HepG2 (cell line): ENCODE measurements at regions not wholly inside any gene's neighbourhood (a gene's known extent, or its start where the extent isn't known, plus 50 kb on each side); places are given as distances from the start of the nearest gene placed in this dataset.

Experiments used
- ATAC-seq: fragments of 200-7000 bp; cut with Tn5 transposase; 3 replicates; pipeline ENCODE4 v1.9.1; 2020; ENCODE audit warnings: mild to moderate bottlenecking, moderate library complexity
- BruUV-seq: library from RNA; stranded (reverse); fragments of 400-500 nt; replicated peaks from 2 replicates; lab custom pipeline; 2021; lab: Mats Ljungman, UMichigan
- CTCF ChIA-PET: fragments of 300-600 bp; formaldehyde crosslinking; extraction: SDS; loops from one replicate; lab custom pipeline; 2021; ENCODE audit warnings: low total read pairs, inconsistent platforms, low intra/inter-chr PET ratio; lab: Yijun Ruan, JAX
- POLR2A ChIA-PET: fragments of 350-600 bp; sonication (Branson Sonifier 250); formaldehyde crosslinking; loops from one replicate; lab custom pipeline; 2020; ENCODE audit warnings: antibody characterized with exemption, inconsistent platforms; lab: Yijun Ruan, JAX
- DNase-seq: peaks from one replicate; pipeline ENCODE4 v3.0.0-alpha.2; 2015; ENCODE audit warnings: low spot score
- FAIRE-seq: peaks from 3 replicates; lab custom pipeline; 2011; peaks lifted over from hg19 to GRCh38; lab: Jason Lieb, UNC
- H2AFZ ChIP-seq: one replicate; pipeline ENCODE4 v1.6.1; 2011; ENCODE audit warnings: low read length, inconsistent platforms
- H3K27ac ChIP-seq: fragments of 300-600 bp; 3 replicates; pipeline ENCODE4 v1.8.0; 2011; ENCODE audit warnings: mixed run types, mild to moderate bottlenecking, mixed read lengths, low read length, inconsistent platforms; ENCODE audit not compliant: insufficient read depth; ENCODE audit errors: extremely low read length
- H3K27me3 ChIP-seq, 2 experiments: fragments of 200-600 bp in 1 of 2; 2 replicates in 1 of 2; 3 replicates in 1 of 2; pipeline versions ENCODE4 v1.6.0 to v1.8.0; 2011; ENCODE audit warnings: low read length in 2 of 2, mild to moderate bottlenecking in 2 of 2, moderate library complexity in 2 of 2, inconsistent platforms in 1 of 2; ENCODE audit not compliant: insufficient read depth in 2 of 2, control insufficient read depth in 1 of 2
- H3K36me3 ChIP-seq, 2 experiments: fragments of 200-600 bp in 1 of 2; replicated peaks in 1 of 2; 2 replicates in 1 of 2; 3 replicates in 1 of 2; pipeline versions ENCODE4 v1.5.1 to v1.8.0; 2011; ENCODE audit warnings: low read length in 2 of 2, inconsistent platforms in 1 of 2; ENCODE audit not compliant: insufficient read depth in 2 of 2, control insufficient read depth in 1 of 2
- H3K4me1 ChIP-seq: 2 replicates; pipeline ENCODE4 v1.5.1; 2012; ENCODE audit warnings: low read length, inconsistent platforms; ENCODE audit not compliant: insufficient read depth
- H3K4me2 ChIP-seq: 2 replicates; pipeline ENCODE4 v1.6.0; 2011; ENCODE audit warnings: low read depth, low read length, inconsistent platforms
- H3K4me3 ChIP-seq, 3 experiments: fragments of 200-600 bp in 1 of 3; sonication (generic), shearing (Covaris generic) in 1 of 3; replicated peaks in 1 of 3; 2 replicates each; pipeline ENCODE4 v1.5.1; 2011 to 2016; ENCODE audit warnings: low read length in 3 of 3, inconsistent platforms in 2 of 3, low read depth in 2 of 3, mild to moderate bottlenecking in 2 of 3, control low read depth in 1 of 3, mixed read lengths in 1 of 3; ENCODE audit not compliant: insufficient read depth in 1 of 3
- H3K79me2 ChIP-seq: one replicate; pipeline ENCODE4 v1.6.1; 2011; ENCODE audit warnings: low read length, inconsistent platforms; ENCODE audit not compliant: insufficient read depth
- H3K9ac ChIP-seq: 2 replicates; pipeline ENCODE4 v1.6.0; 2011; ENCODE audit warnings: mild to moderate bottlenecking, low read depth, low read length, inconsistent platforms; ENCODE audit not compliant: insufficient read depth
- H3K9me3 ChIP-seq: 2 replicates; pipeline ENCODE4 v1.5.1; 2012; ENCODE audit warnings: mild to moderate bottlenecking, low read length
- H4K20me1 ChIP-seq: 2 replicates; pipeline ENCODE4 v1.6.0; 2011; ENCODE audit warnings: inconsistent platforms, mild to moderate bottlenecking, low read length, moderate library complexity; ENCODE audit not compliant: insufficient read depth
- AKAP8 ChIP-seq: sonication (generic); formaldehyde crosslinking; IDR thresholded peaks from 2 replicates; pipeline ENCODE4 v1.5.1; 2020; ENCODE audit warnings: mild to moderate bottlenecking, missing genetic modification reagents
- ARNT2 ChIP-seq: sonication (generic); formaldehyde crosslinking; IDR thresholded peaks from 2 replicates; pipeline ENCODE4 v1.8.0; 2022; ENCODE audit warnings: mild to moderate bottlenecking, low read depth, missing genetic modification reagents, moderate library complexity
- CHD2 ChIP-seq: IDR thresholded peaks from 2 replicates; pipeline ENCODE4 v1.6.1; 2011; ENCODE audit warnings: low read depth, low read length, improper control_type of control experiment
- ETV5 ChIP-seq: IDR thresholded peaks from 2 replicates; pipeline ENCODE4 v1.6.1; 2018; ENCODE audit warnings: missing biosample characterization, missing genetic modification reagents, inconsistent platforms, borderline replicate concordance
- HNRNPL ChIP-seq: fragments of 200-400 bp; formaldehyde crosslinking; IDR thresholded peaks from 2 replicates; pipeline ENCODE4 v1.6.1; 2017; ENCODE audit warnings: mild to moderate bottlenecking, low read depth, low read length
- MTF1 ChIP-seq: sonication (generic); formaldehyde crosslinking; IDR thresholded peaks from 2 replicates; pipeline ENCODE4 v1.5.0; 2020; ENCODE audit warnings: missing genetic modification reagents
- NFIB ChIP-seq: sonication (generic); formaldehyde crosslinking; IDR thresholded peaks from 2 replicates; pipeline ENCODE4 v1.9.0; 2021; ENCODE audit warnings: missing genetic modification reagents, mild to moderate bottlenecking, borderline replicate concordance
- NFKBIZ ChIP-seq: IDR thresholded peaks from 2 replicates; pipeline ENCODE4 v1.6.1; 2018; ENCODE audit warnings: missing genetic modification reagents, missing compliant biosample characterization
- RFX5 ChIP-seq: IDR thresholded peaks from 2 replicates; pipeline ENCODE4 v1.6.1; 2011; ENCODE audit warnings: low read depth, low read length, improper control_type of control experiment
- SETDB1 ChIP-seq: sonication (generic); formaldehyde crosslinking; IDR thresholded peaks from 2 replicates; pipeline ENCODE4 v1.5.1; 2020; ENCODE audit warnings: missing genetic modification reagents, mild to moderate bottlenecking, borderline replicate concordance
- SMAD9 ChIP-seq: sonication (generic); formaldehyde crosslinking; IDR thresholded peaks from 2 replicates; pipeline ENCODE4 v1.5.1; 2020; ENCODE audit warnings: mild to moderate bottlenecking, missing genetic modification reagents
- ZBTB8A ChIP-seq: sonication (generic); formaldehyde crosslinking; IDR thresholded peaks from 2 replicates; pipeline ENCODE4 v1.4.0; 2020; ENCODE audit warnings: mild to moderate bottlenecking, low read depth, missing genetic modification reagents, borderline replicate concordance
- ZNF317 ChIP-seq: sonication (generic); formaldehyde crosslinking; IDR thresholded peaks from 2 replicates; pipeline ENCODE4 v1.5.0; 2020; ENCODE audit warnings: mild to moderate bottlenecking, missing genetic modification reagents
- ZNF441 ChIP-seq: sonication (generic); formaldehyde crosslinking; IDR thresholded peaks from 2 replicates; pipeline ENCODE4 v1.7.0; 2021; ENCODE audit warnings: missing genetic modification reagents, borderline replicate concordance
- ZNF629 ChIP-seq: sonication (generic); formaldehyde crosslinking; conservative IDR thresholded peaks from 2 replicates; pipeline ENCODE4 v1.5.0; 2020; ENCODE audit warnings: missing genetic modification reagents
- ZNF770 ChIP-seq: sonication (generic); formaldehyde crosslinking; IDR thresholded peaks from 2 replicates; pipeline ENCODE4 v1.5.0; 2020; ENCODE audit warnings: mild to moderate bottlenecking, missing genetic modification reagents
- WGBS: methylation state at CpG from one replicate; pipeline ENCODE4 v1.1.6; 2017; ENCODE audit warnings: low lambda C conversion rate; 5-methylcytosine and 5-hydroxymethylcytosine counted together
- in situ Hi-C: cut with HindIII; loops from 2 replicates; pipeline ENCODE4 v1.10.0; 2017; ENCODE audit warnings: low pct_unique_long_range_greater_than_20kb; ENCODE audit not compliant: extremely low pct_ligation_motif_present
- intact Hi-C: fragments of 100-400 bp; cut with micrococcal nuclease; formaldehyde crosslinking; loops from one replicate; pipeline ENCODE4 v1.10.0; 2022; ENCODE audit not compliant: unreplicated experiment

- TF ChIP-seq HNRNPL, result no peak
- no peak for TF ChIP-seq ZBTB8A (CRISPR knock-in tag)
- no peak for TF ChIP-seq MTF1
These were observed 278.5 kb upstream of the USP9Y start (continued) for GRCh38 chrY:12422536-12422935.

GRCh38 chrY:12423416-12424252 lies 277.4 kb upstream of the USP9Y start:
- no peaks in the 10 kb centered on the region for H3K27me3 ChIP-seq
- FAIRE-seq, result no peak
- no peaks in the 10 kb centered on the region for H3K36me3 ChIP-seq
- WGBS, result 79% methylated on average over 3 of the region's 6 CpGs
- TF ChIP-seq RFX5 (no peak), SMAD9 (CRISPR knock-in tag) (no peak), ARNT2 (CRISPR knock-in tag) (no peak), NFKBIZ (CRISPR knock-in tag) (no peak), ZNF441 (CRISPR knock-in tag) (no peak), ZNF629 (no peak), AKAP8 (no peak), MTF1 (no peak), ZNF317 (CRISPR knock-in tag) (no peak), ZNF770 (CRISPR knock-in tag) (no peak), SETDB1 (no peak), NFIB (CRISPR knock-in tag) (no peak), ETV5 (CRISPR knock-in tag) (no peak), CHD2 (no peak)
- no peaks in the 10 kb centered on the region for H3K79me2 ChIP-seq
- no peak overlapping the region for H3K4me2 ChIP-seq
- DNase-seq, result no peak
- intact Hi-C loops (no loop called here), in situ Hi-C loops (no loop called here)
- H2AFZ ChIP-seq, result no peak overlapping the region
- no peaks in the 10 kb centered on the region for H4K20me1 ChIP-seq
- CTCF ChIA-PET, result no interaction called here
- ATAC-seq, result no peak
- POLR2A ChIA-PET, result no interaction called here
- no peak overlapping the region for H3K4me3 ChIP-seq
- peaks cover 7% of the 10 kb centered on the region for H3K4me1 ChIP-seq
- H3K9me3 ChIP-seq, result no peaks in the 10 kb centered on the region
- BruUV-seq, result no TSS peak
- no peak overlapping the region for H3K9ac ChIP-seq
- no peak overlapping the region for H3K27ac ChIP-seq
